ENCODE measurements at regions not wholly inside any gene's neighbourhood (a gene's known extent, or its start where the extent isn't known, plus 50 kb on each side); places are given as distances from the start of the nearest gene placed in this dataset.

DNA sequence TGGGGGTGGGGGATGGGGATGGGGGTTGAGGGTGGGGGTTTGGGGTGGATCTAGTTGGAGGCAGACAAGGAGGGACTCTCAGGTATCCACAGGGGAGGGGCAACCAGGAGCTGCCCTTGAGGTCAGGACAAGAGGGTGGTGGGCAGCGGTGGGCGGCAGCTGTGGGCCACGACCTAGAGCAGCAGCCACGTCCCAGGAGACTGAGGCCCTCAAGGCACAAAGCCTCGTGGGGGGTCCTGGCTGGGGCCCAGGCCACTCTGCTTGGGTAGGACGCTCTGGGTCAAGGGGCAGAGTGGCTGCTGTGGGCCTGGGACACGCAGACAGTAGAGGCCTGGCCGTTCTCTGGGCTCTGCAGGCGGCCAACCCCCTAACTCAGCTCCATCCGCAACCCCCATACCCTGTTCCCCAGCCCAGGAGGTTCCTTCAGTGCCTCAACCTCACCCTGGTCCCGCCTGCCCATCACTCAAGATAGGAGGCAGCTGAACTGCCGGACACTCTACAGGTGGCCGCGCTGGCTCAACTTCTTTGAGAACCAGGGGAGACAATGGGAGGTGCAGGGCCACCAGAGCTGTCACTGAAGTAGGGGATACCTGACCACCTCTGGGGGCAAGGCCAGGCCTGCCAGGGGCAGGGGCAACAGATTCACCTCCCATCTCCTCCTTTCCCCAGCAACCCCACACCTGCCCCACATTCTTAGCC, 75.6 kb downstream of the ENGASE start:
- Histone ChIP-seq H3K4me1 (ENCODE audit: control insufficient read depth in 1 of 2, low read depth in 2 of 2) (no peaks in the 10 kb centered on the region), H3K27ac (no peak overlapping the region), H3K4me3 (no peak overlapping the region), H3K27me3 (replicated peaks; ENCODE audit: insufficient read depth) (no peaks in the 10 kb centered on the region), H3K36me3 (no peaks in the 10 kb centered on the region), H3K9me3 (no peaks in the 10 kb centered on the region)
- DNase-seq (ENCODE audit: low spot score): no peak
- no peak for ATAC-seq (ENCODE audit: insufficient number of reproducible peaks, low FRiP score, low read depth)
- TF ChIP-seq, protein P1, sequence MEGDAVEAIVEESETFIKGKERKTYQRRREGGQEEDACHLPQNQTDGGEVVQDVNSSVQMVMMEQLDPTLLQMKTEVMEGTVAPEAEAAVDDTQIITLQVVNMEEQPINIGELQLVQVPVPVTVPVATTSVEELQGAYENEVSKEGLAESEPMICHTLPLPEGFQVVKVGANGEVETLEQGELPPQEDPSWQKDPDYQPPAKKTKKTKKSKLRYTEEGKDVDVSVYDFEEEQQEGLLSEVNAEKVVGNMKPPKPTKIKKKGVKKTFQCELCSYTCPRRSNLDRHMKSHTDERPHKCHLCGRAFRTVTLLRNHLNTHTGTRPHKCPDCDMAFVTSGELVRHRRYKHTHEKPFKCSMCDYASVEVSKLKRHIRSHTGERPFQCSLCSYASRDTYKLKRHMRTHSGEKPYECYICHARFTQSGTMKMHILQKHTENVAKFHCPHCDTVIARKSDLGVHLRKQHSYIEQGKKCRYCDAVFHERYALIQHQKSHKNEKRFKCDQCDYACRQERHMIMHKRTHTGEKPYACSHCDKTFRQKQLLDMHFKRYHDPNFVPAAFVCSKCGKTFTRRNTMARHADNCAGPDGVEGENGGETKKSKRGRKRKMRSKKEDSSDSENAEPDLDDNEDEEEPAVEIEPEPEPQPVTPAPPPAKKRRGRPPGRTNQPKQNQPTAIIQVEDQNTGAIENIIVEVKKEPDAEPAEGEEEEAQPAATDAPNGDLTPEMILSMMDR (IDR thresholded peaks at IDR 0.05): no peak

DNA sequence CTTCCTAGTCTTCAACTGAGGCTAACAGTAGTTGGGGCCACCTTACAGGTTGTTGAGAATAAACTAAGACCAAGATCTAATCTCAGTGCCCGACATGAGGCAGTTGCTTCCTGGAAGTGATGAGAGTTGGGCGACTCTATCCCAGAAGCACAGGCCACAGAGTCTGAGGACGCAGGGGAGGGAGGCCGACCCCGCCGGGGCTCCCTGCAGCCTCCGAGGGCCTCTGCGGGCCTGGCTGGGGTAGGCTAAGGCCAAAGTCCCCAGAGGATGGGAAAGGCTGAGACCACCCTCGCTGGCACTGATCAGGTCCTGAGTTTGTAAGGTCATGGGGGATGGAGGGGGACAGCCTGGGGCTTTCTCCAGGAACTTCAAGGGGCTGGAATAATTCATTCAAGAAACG, 74.0 kb downstream of the ENGASE start:
- TF ChIP-seq, protein P1 (IDR thresholded peaks at IDR 0.05): no peak
- H3K36me3 ChIP-seq: no peaks in the 10 kb centered on the region
- no peak overlapping the region for H3K27ac ChIP-seq
- ATAC-seq (ENCODE audit: insufficient number of reproducible peaks, low FRiP score, low read depth): no peak
- no peak for DNase-seq (ENCODE audit: low spot score)
- no peaks in the 10 kb centered on the region for H3K4me1 ChIP-seq (ENCODE audit: control insufficient read depth in 1 of 2, low read depth in 2 of 2)
- H3K4me3 ChIP-seq: no peak overlapping the region
- no peaks in the 10 kb centered on the region for H3K27me3 ChIP-seq (replicated peaks; ENCODE audit: insufficient read depth)
- no peaks in the 10 kb centered on the region for H3K9me3 ChIP-seq

DNA sequence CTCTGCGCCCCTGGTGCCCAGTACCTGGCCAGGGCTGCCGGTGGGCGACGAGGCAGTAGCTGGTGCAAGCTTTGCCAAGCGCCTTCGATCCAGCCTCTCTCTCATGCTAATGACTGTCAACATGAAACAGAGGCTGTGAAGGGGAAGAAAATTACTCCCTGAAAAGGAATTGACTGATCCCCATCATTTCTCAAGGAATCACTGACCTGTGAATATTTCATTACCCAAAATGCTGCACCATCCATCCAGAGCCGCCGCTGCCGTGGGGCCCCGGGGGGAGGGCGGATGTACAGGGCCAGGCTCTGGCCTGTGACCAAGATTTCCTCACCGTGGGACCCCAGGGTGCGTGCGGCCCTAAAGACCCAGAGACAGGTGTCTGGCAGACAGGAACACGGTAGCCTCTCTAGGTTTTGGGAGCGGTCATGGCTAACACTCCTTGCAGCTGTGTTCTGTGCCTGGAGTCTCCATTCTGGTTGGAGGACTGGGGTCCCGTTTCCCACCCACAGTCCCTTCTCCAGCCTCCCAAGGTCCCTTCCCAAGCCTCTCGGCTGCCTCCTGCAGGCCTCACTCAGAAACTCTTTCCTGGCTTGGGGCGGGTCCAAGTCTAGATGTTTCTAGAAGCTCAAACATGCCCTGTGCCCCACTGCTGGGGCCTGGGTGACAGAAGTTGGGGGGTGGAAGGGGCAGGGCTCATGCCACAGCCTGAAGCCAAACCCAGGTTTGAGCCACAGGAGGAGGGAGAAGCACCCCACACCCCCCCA, 73.3 kb downstream of the ENGASE start:
- H3K9me3 ChIP-seq: no peaks in the 10 kb centered on the region
- H3K4me3 ChIP-seq: no peak overlapping the region
- no peak overlapping the region for H3K27ac ChIP-seq
- no peaks in the 10 kb centered on the region for H3K36me3 ChIP-seq
- H3K4me1 ChIP-seq (ENCODE audit: control insufficient read depth in 1 of 2, low read depth in 2 of 2): no peaks in the 10 kb centered on the region
- TF ChIP-seq, protein P1 (IDR thresholded peaks at IDR 0.05): no peak
- no peaks in the 10 kb centered on the region for H3K27me3 ChIP-seq (replicated peaks; ENCODE audit: insufficient read depth)
- DNase-seq (ENCODE audit: low spot score) (no peak), ATAC-seq (ENCODE audit: insufficient number of reproducible peaks, low FRiP score, low read depth) (no peak)

DNA sequence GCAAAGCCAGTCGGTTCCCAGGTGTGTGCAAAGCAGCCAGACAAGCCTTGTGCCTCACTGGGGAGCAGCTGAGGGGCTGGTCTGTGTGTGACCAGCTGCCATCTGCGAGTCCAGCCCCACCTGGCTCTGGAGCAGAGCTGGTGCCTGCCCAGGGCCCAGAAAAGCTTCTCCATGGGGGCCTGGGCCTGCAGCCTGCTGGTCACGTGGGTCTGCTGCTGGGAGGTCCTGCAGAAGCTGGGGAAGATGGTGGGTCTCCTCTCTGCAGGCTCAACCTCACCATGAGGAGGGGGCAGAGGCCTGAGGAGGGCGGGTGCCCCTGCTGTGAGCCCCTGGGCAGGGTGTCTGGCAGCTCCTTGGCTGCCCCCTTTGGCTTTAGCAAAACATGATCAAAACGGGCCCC, 71.9 kb downstream of the ENGASE start:
- Histone ChIP-seq H3K27me3 (replicated peaks; ENCODE audit: insufficient read depth) (no peaks in the 10 kb centered on the region), H3K4me1 (ENCODE audit: control insufficient read depth in 1 of 2, low read depth in 2 of 2) (no peaks in the 10 kb centered on the region), H3K4me3 (no peak overlapping the region), H3K36me3 (no peaks in the 10 kb centered on the region), H3K9me3 (no peaks in the 10 kb centered on the region), H3K27ac (no peak overlapping the region)
- TF ChIP-seq, protein P1 (IDR thresholded peaks at IDR 0.05): no peak
- no peak for DNase-seq (ENCODE audit: low spot score)
- no peak for ATAC-seq (ENCODE audit: insufficient number of reproducible peaks, low FRiP score, low read depth)

DNA sequence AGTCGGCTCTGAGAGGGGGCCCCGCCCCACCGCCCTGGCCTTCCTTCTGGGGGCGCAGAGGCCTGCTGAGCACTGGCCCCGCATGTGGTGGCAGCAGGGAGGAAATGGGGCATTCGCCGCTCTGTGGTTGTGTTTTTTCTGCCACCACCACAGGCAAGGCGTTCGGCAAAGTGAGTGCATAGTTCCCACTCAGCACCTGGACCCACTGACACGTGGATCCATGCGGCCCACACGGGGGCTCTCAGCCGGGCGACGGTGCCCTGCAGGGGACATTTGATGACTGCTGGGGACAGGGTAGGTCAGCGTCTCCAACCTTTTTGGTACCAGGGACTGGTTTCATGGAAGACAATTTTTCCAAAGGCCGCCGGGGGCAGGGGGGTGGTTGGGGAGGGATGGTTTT, 70.9 kb downstream of the ENGASE start:
- no peaks in the 10 kb centered on the region for H3K4me1 ChIP-seq (ENCODE audit: control insufficient read depth in 1 of 2, low read depth in 2 of 2)
- ATAC-seq (ENCODE audit: insufficient number of reproducible peaks, low FRiP score, low read depth) (no peak), DNase-seq (ENCODE audit: low spot score) (no peak)
- no peaks in the 10 kb centered on the region for H3K36me3 ChIP-seq
- no peaks in the 10 kb centered on the region for H3K9me3 ChIP-seq
- TF ChIP-seq, protein P1 (IDR thresholded peaks at IDR 0.05): no peak
- H3K4me3 ChIP-seq: no peak overlapping the region
- H3K27ac ChIP-seq: no peak overlapping the region
- no peaks in the 10 kb centered on the region for H3K27me3 ChIP-seq (replicated peaks; ENCODE audit: insufficient read depth)

All from thoracic aorta (tissue), 2 donors.